SK-N-SH treated with all-trans-retinoic acid at 6 μM for 48 hours (cell line): ENCODE measurements at regions not wholly inside any gene's neighbourhood (a gene's known extent, or its start where the extent isn't known, plus 50 kb on each side); places are given as distances from the start of the nearest gene placed in this dataset.
"Not testable (repeated sequence)": the region's sequence is repeated elsewhere in the genome, so short reads cannot be mapped to it uniquely, and the experiment has no call there.

Experiments used
- ARNTL ChIP-seq: fragments of 450-650 bp; formaldehyde crosslinking; IDR thresholded peaks from 2 replicates; pipeline ENCODE4 v1.5.0; 2020; ENCODE audit warnings: low read depth, mild to moderate bottlenecking, moderate library complexity, borderline replicate concordance
- BACH2 ChIP-seq: fragments of 250-450 bp; sonication (Bioruptor Pico); IDR thresholded peaks from 2 replicates; pipeline ENCODE4 v1.9.0; 2021; ENCODE audit warnings: mild to moderate bottlenecking, borderline replicate concordance
- CSRNP3 ChIP-seq: fragments of 250-450 bp; sonication (Bioruptor Pico); IDR thresholded peaks from 2 replicates; pipeline ENCODE4 v1.5.1; 2021; ENCODE audit warnings: mild to moderate bottlenecking, moderate library complexity
- GLIS3 ChIP-seq: fragments of 250-450 bp; sonication (Bioruptor Pico); IDR thresholded peaks from 2 replicates; pipeline ENCODE4 v1.5.0; 2020; ENCODE audit warnings: mild to moderate bottlenecking, moderate library complexity
- OSR1 ChIP-seq: fragments of 250-450 bp; sonication (Bioruptor Pico); IDR thresholded peaks from 2 replicates; pipeline ENCODE4 v1.8.0; 2022; ENCODE audit warnings: moderate library complexity, mild to moderate bottlenecking, inconsistent platforms
- PATZ1 ChIP-seq: fragments of 250-450 bp; sonication (Bioruptor Pico); IDR thresholded peaks from 2 replicates; pipeline ENCODE4 v1.8.0; 2020; ENCODE audit warnings: mild to moderate bottlenecking, moderate library complexity, borderline replicate concordance
- PPARA ChIP-seq: fragments of 250-450 bp; sonication (Bioruptor Pico); IDR thresholded peaks from 2 replicates; pipeline ENCODE4 v1.5.0; 2020; ENCODE audit warnings: mild to moderate bottlenecking, borderline replicate concordance
- ZC3H10 ChIP-seq: fragments of 250-450 bp; sonication (Bioruptor Pico); IDR thresholded peaks from 2 replicates; pipeline ENCODE4 v1.5.1; 2021; ENCODE audit warnings: mild to moderate bottlenecking, moderate library complexity
- ZFP3 ChIP-seq: fragments of 250-450 bp; sonication (Bioruptor Pico); IDR thresholded peaks from 2 replicates; pipeline ENCODE4 v1.5.0; 2020; ENCODE audit warnings: mild to moderate bottlenecking, moderate library complexity
- ZFP30 ChIP-seq: fragments of 450-650 bp; formaldehyde crosslinking; IDR thresholded peaks from 2 replicates; pipeline ENCODE4 v1.5.0; 2022; ENCODE audit warnings: mild to moderate bottlenecking, moderate library complexity
- ZNF565 ChIP-seq: fragments of 450-650 bp; formaldehyde crosslinking; conservative IDR thresholded peaks from 2 replicates; pipeline ENCODE4 v1.5.0; 2020; ENCODE audit warnings: low read depth, mild to moderate bottlenecking, moderate library complexity
- ZNF8 ChIP-seq: fragments of 450-650 bp; formaldehyde crosslinking; IDR thresholded peaks from 2 replicates; pipeline ENCODE4 v1.5.0; 2020; ENCODE audit warnings: mild to moderate bottlenecking, moderate library complexity

GRCh38 chr12:91695406-91695805 lies 450.2 kb downstream of the BTG1 start:
- not testable (repeated sequence) for TF ChIP-seq BACH2; GLIS3; ZC3H10; OSR1 (CRISPR knock-in tag); PATZ1 (CRISPR knock-in tag); ZNF8 (CRISPR knock-in tag); PPARA (CRISPR knock-in tag); ZFP30 (CRISPR knock-in tag); ARNTL (CRISPR knock-in tag); ZNF565 (CRISPR knock-in tag); ZFP3 (CRISPR knock-in tag); CSRNP3
